ENCODE measurements at regions not wholly inside any gene's neighbourhood (a gene's known extent, or its start where the extent isn't known, plus 50 kb on each side); places are given as distances from the start of the nearest gene placed in this dataset.

- no peak for DNase-seq (ENCODE audit: low read depth, low spot score)
- no peak for FAIRE-seq
- POLR2A ChIA-PET: no interaction called here
Observed at GRCh38 chr2:126482582-126483464, 173.1 kb upstream of the GYPC start.

More at GRCh38 chr2:126482582-126483464, 173.1 kb upstream of the GYPC start:
- in situ Hi-C loops (cut with MboI) (no loop called here), intact Hi-C loops (cut with micrococcal nuclease; ENCODE audit: unreplicated experiment) (no loop called here)
- no TSS peak for BruUV-seq (replicated peaks)
- H4K20me1 ChIP-seq (ENCODE audit: control insufficient read depth, insufficient read depth): no peaks in the 10 kb centered on the region
- peak; percentile 63; the same call in 2 of the 3 replicates for ATAC-seq
- no peaks in the 10 kb centered on the region for H3K9me3 ChIP-seq (replicated peaks; ENCODE audit: control insufficient read depth, insufficient read depth, low read length)
- H3K27me3 ChIP-seq (replicated peaks in 1 of 2; ENCODE audit: control insufficient read depth in 2 of 2, insufficient read depth in 2 of 2, low read length in 1 of 2): no peaks in the 10 kb centered on the region
- TF ChIP-seq SIN3A (IDR thresholded peaks at IDR 0.05; ENCODE audit: low read depth, low read length) (no peak), RAD21 (IDR thresholded peaks at IDR 0.05; ENCODE audit: insufficient read depth, low read depth, low read length) (peak; percentile 29; the same call in 1 of the 2 replicates), CTCF (IDR thresholded peaks at IDR 0.05 in 2 of 3, conservative IDR thresholded peaks at IDR 0.05 in 1 of 3; ENCODE audit: control insufficient read depth in 2 of 3, extremely low read depth in 1 of 3, insufficient read depth in 1 of 3, low read depth in 3 of 3, low read length in 3 of 3) (peak in 2 of 3 experiments; percentile 23 to 28; a peak in 3 of 6 replicates), SMC3 (IDR thresholded peaks at IDR 0.05; ENCODE audit: borderline replicate concordance, low read length) (peak; percentile 19; the same call in 1 of the 2 replicates)
- H3K9ac ChIP-seq (ENCODE audit: control insufficient read depth, insufficient read depth, low read length): no peak overlapping the region
- H3K4me2 ChIP-seq (ENCODE audit: control insufficient read depth, insufficient read depth): no peak overlapping the region
- RAD21 ChIA-PET (ENCODE audit: unreplicated experiment): interaction anchor here (1.3 to 1.4 kb wide), 2 partner anchors 237 to 294 kb away, joined by 3 read pairs; no protein-coding TSS in a partner anchor
- SMC1A ChIA-PET (ENCODE audit: uncharacterized antibody, unreplicated experiment): interaction anchor here (1.1 kb wide), 1 partner anchor 150 kb away, joined by 3 read pairs; no protein-coding TSS in a partner anchor
- no peaks in the 10 kb centered on the region for H3K79me2 ChIP-seq (ENCODE audit: control insufficient read depth, insufficient read depth, low read length)
- H3K27ac ChIP-seq (ENCODE audit: control insufficient read depth, insufficient read depth): no peak overlapping the region
- no peak overlapping the region for H2AFZ ChIP-seq (ENCODE audit: control insufficient read depth, low read depth, low read length)
- CTCF ChIA-PET: interaction anchor here (0.6 to 1.2 kb wide), 4 partner anchors 12 to 266 kb away, joined by 3 to 4 read pairs (median 3); no protein-coding TSS in a partner anchor
- WGBS (ENCODE audit: insufficient coverage, insufficient replicate concordance, low lambda C conversion rate, missing lambda C conversion rate): 59% methylated on average over 19 of the region's 19 CpGs
- H3K4me1 ChIP-seq (ENCODE audit: control insufficient read depth, insufficient read depth, low read length): no peaks in the 10 kb centered on the region
- no peaks in the 10 kb centered on the region for H3K36me3 ChIP-seq (ENCODE audit: control insufficient read depth in 2 of 2, insufficient read depth in 2 of 2, low read length in 1 of 2)
- no peak overlapping the region for H3K4me3 ChIP-seq

All from GM12878 (cell line).